Spleen (tissue), 7 donors: ENCODE measurements at regions not wholly inside any gene's neighbourhood (a gene's known extent, or its start where the extent isn't known, plus 50 kb on each side); places are given as distances from the start of the nearest gene placed in this dataset.

Source experiments
- POLR2A ChIP-seq, 3 donors: fragments of 450-650 bp; IDR thresholded peaks; one replicate each; pipeline ENCODE4 v1.5.1; 2017; ENCODE audit warnings: antibody characterized with exemption in 3 of 3, mild to moderate bottlenecking in 1 of 3
- POLR2AphosphoS5 ChIP-seq, 3 donors: sonication (generic); formaldehyde crosslinking; IDR thresholded peaks; one replicate each; pipeline ENCODE4 v1.5.1; 2017; ENCODE audit warnings: antibody characterized with exemption in 3 of 3
- TF ChIP-seq, protein P1 (sequence below), 11 experiments: fragments of 200-600 bp in 7 of 11; fragments of 450-650 bp in 4 of 11; sonication (generic) in 4 of 11; IDR thresholded peaks in 8 of 11; conservative IDR thresholded peaks in 3 of 11; 1 replicate in 7 of 11; 2 replicates in 4 of 11; pipeline versions ENCODE4 v1.4.0 to v1.8.0; 2016 to 2021; ENCODE audit warnings: antibody characterized with exemption in 11 of 11, inconsistent platforms in 4 of 11, mild to moderate bottlenecking in 1 of 11
- donor health status: DM: no; HTN: no; CAD: no; lungs with moderate emphysema.
- donor health status: DM: no; HTN: no; CAD: no.
- donor health status: DM: no; HTN: no; CAD: no.

GRCh38 chr14:99099051-99099787 is 172.8 kb downstream of the BCL11B start:
- TF ChIP-seq, protein P1, sequence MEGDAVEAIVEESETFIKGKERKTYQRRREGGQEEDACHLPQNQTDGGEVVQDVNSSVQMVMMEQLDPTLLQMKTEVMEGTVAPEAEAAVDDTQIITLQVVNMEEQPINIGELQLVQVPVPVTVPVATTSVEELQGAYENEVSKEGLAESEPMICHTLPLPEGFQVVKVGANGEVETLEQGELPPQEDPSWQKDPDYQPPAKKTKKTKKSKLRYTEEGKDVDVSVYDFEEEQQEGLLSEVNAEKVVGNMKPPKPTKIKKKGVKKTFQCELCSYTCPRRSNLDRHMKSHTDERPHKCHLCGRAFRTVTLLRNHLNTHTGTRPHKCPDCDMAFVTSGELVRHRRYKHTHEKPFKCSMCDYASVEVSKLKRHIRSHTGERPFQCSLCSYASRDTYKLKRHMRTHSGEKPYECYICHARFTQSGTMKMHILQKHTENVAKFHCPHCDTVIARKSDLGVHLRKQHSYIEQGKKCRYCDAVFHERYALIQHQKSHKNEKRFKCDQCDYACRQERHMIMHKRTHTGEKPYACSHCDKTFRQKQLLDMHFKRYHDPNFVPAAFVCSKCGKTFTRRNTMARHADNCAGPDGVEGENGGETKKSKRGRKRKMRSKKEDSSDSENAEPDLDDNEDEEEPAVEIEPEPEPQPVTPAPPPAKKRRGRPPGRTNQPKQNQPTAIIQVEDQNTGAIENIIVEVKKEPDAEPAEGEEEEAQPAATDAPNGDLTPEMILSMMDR (IDR thresholded peaks at IDR 0.05 in 8 of 11, conservative IDR thresholded peaks at IDR 0.05 in 3 of 11), result no peak
- TF ChIP-seq POLR2AphosphoS5 (IDR thresholded peaks at IDR 0.05) (no peak), POLR2A (IDR thresholded peaks at IDR 0.05) (no peak)
